ENCODE measurements at regions not wholly inside any gene's neighbourhood (a gene's known extent, or its start where the extent isn't known, plus 50 kb on each side); places are given as distances from the start of the nearest gene placed in this dataset.

DNA sequence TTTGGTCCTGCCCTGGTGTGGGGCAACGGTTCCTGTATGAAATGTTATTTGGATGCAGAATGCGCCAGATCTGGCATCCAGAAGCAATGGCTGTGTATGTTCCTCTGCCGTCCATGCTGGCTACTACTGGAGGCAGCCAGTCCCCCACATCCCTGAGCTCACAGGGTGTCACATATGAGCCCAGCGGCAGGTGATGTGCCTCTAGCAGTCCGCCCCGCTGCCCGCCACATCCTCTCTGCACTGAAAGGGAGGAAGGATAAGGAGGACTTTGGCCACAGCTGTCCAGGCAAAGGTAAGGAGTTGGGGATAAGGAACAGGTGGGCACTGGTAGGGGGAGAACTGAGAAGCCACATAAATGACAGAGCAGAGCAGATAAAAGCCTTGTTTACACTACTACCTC, 305.3 kb upstream of the DAB1 start:
- TF ChIP-seq, protein P1, sequence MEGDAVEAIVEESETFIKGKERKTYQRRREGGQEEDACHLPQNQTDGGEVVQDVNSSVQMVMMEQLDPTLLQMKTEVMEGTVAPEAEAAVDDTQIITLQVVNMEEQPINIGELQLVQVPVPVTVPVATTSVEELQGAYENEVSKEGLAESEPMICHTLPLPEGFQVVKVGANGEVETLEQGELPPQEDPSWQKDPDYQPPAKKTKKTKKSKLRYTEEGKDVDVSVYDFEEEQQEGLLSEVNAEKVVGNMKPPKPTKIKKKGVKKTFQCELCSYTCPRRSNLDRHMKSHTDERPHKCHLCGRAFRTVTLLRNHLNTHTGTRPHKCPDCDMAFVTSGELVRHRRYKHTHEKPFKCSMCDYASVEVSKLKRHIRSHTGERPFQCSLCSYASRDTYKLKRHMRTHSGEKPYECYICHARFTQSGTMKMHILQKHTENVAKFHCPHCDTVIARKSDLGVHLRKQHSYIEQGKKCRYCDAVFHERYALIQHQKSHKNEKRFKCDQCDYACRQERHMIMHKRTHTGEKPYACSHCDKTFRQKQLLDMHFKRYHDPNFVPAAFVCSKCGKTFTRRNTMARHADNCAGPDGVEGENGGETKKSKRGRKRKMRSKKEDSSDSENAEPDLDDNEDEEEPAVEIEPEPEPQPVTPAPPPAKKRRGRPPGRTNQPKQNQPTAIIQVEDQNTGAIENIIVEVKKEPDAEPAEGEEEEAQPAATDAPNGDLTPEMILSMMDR (IDR thresholded peaks at IDR 0.05; ENCODE audit: unreplicated experiment in 3 of 3), result no peak
- H3K4me3 Mint-ChIP-seq, result no peak overlapping the region
- H3K27ac Mint-ChIP-seq, result no peak overlapping the region
- peaks cover 12% of the 10 kb centered on the region for H3K27me3 Mint-ChIP-seq (ENCODE audit: low read depth)
- no peaks in the 10 kb centered on the region for H3K9me3 Mint-ChIP-seq
- H3K4me1 Mint-ChIP-seq, result no peaks in the 10 kb centered on the region
- no peaks in the 10 kb centered on the region for H3K36me3 Mint-ChIP-seq (ENCODE audit: low read depth)

DNA sequence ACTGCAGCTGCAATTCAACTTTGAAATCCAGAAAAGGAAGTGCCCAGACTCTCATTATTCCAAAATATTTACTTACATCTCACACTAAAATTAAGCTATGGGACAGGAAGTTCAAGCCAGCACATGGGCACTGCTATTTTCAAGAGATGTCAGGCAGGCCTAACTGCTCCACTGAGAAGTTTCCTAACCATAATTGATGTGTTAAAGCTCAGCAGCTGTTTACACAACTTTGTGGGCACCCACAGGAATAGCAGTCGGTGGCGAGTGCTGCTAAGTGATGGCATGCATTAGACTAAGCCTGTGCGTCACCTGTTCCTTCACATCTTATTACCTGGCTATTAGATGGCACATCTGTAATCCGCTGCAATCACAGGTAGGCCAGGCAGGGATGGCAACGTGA, 303.3 kb upstream of the DAB1 start:
- H3K36me3 Mint-ChIP-seq (ENCODE audit: low read depth), result no peaks in the 10 kb centered on the region
- no peak overlapping the region for H3K27ac Mint-ChIP-seq
- H3K27me3 Mint-ChIP-seq (ENCODE audit: low read depth), result peaks cover 4% of the 10 kb centered on the region
- no peaks in the 10 kb centered on the region for H3K9me3 Mint-ChIP-seq
- no peak overlapping the region for H3K4me3 Mint-ChIP-seq
- no peaks in the 10 kb centered on the region for H3K4me1 Mint-ChIP-seq
- TF ChIP-seq, protein P1 (IDR thresholded peaks at IDR 0.05; ENCODE audit: unreplicated experiment in 3 of 3), result no peak

DNA sequence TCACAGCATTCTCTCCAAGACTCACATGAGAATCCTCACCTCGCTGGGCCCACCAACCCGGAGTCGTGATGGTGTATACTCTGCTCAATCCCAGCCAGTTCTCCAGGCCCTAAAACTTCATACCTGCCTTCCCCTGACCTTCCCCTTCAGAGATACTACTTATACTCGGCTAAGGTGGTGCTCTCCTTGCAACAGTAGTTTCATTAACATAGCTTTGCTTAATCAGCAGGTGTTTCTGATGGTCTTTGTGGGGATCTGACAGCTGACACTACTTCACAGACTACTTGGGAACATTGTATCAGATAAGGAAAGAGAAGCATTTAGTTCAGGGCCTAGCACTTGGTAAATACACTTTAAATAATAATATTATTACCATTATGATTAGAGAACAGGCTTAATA, 301.5 kb upstream of the DAB1 start:
- no peaks in the 10 kb centered on the region for H3K9me3 Mint-ChIP-seq
- TF ChIP-seq, protein P1 (IDR thresholded peaks at IDR 0.05; ENCODE audit: unreplicated experiment in 3 of 3), result no peak
- H3K4me1 Mint-ChIP-seq, result no peaks in the 10 kb centered on the region
- H3K4me3 Mint-ChIP-seq, result no peak overlapping the region
- H3K27ac Mint-ChIP-seq, result no peak overlapping the region
- no peaks in the 10 kb centered on the region for H3K36me3 Mint-ChIP-seq (ENCODE audit: low read depth)
- H3K27me3 Mint-ChIP-seq (ENCODE audit: low read depth), result peaks cover 4% of the 10 kb centered on the region

DNA sequence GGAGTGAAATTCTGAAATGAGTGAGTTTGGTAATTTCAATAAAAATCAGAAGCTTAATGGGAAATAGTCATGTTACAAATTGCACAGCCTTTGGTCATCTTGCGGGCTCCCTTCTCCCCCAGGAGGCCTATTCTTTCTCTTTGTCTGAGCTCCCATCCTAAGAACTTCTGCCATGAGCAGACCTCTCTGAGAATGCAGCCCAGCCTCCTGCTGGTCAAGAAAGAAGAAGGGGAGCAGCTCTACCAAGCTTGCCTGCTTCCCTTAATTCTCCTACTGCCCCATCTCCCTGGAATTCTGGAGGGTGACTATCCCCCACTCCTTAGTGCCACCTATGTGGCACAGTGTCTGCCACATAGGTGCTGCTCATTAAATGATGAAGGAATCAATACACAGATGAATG, 300.7 kb upstream of the DAB1 start:
- Mint-ChIP-seq H3K4me3 (no peak overlapping the region), H3K27ac (no peak overlapping the region), H3K36me3 (ENCODE audit: low read depth) (no peaks in the 10 kb centered on the region)

DNA sequence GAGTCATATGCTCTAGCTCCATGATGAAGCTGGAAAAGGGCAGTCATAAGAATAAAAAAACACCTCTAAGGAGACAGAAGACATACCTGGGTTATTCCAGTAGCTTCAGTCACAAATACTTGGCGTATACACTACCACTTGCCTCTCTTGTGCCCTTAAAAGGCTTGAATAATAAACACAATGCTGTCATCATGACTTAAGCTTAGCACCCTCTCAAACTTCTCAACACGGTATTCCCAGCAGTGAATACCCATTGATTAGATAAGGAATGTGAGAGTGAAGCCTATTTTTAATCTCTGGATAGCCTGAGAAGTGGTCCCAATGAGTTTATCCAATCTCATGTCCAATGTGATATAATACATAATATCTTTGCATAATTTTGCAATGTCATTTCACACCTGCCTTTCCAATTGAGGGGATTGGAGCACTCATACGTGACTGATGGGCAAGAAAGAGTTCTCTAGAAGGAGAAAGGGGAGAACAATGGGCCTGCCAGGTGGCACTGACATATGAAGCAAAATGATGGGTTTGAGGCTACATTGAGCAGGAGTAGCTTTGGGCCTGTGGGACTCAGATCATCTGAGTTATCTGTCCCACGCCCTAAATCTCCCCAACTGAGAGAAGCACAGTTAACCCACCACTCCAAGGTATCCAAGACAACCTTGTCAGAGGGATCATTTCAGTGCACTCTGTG, 298.6 kb upstream of the DAB1 start:
- Mint-ChIP-seq H3K4me3 (no peak overlapping the region), H3K9me3 (no peaks in the 10 kb centered on the region)

More for the DNA sequence above, 300.7 kb upstream of the DAB1 start:
- Mint-ChIP-seq H3K9me3 (no peaks in the 10 kb centered on the region), H3K27me3 (ENCODE audit: low read depth) (peaks cover 4% of the 10 kb centered on the region), H3K4me1 (no peaks in the 10 kb centered on the region)
- TF ChIP-seq, protein P1 (IDR thresholded peaks at IDR 0.05; ENCODE audit: unreplicated experiment in 3 of 3), result no peak

More for the DNA sequence above, 298.6 kb upstream of the DAB1 start:
- Mint-ChIP-seq H3K36me3 (ENCODE audit: low read depth) (no peaks in the 10 kb centered on the region), H3K27ac (no peak overlapping the region), H3K4me1 (no peaks in the 10 kb centered on the region), H3K27me3 (ENCODE audit: low read depth) (peaks cover 4% of the 10 kb centered on the region)
- TF ChIP-seq, protein P1 (IDR thresholded peaks at IDR 0.05; ENCODE audit: unreplicated experiment in 3 of 3), result no peak

Measured in nephron (organoid).